GM21737 (cell line): ENCODE measurements at regions not wholly inside any gene's neighbourhood (a gene's known extent, or its start where the extent isn't known, plus 50 kb on each side); places are given as distances from the start of the nearest gene placed in this dataset.

Experiments
- ATAC-seq: cut with Tn5 transposase; IDR thresholded peaks from one replicate; pipeline ENCODE4 v1.9.1; 2021; ENCODE audit warnings: mild to moderate bottlenecking, moderate library complexity; ENCODE audit not compliant: unreplicated experiment

GRCh38 chr2:189364607-189365006, 76.7 kb upstream of the WDR75 start:
- ATAC-seq: no peak

GRCh38 chr2:189366349-189366748, 74.9 kb upstream of the WDR75 start:
- no peak for ATAC-seq

- ATAC-seq: no peak
Measured at GRCh38 chr2:189367343-189367742, 73.9 kb upstream of the WDR75 start.

- no peak for ATAC-seq
Measured at GRCh38 chr2:189369566-189369965, 71.7 kb upstream of the WDR75 start.

- ATAC-seq: no peak
Measured at GRCh38 chr2:189370719-189371118, 70.6 kb upstream of the WDR75 start.

GRCh38 chr2:189372688-189373257, 68.5 kb upstream of the WDR75 start:
- ATAC-seq: no peak

GRCh38 chr2:189374481-189374880, 66.8 kb upstream of the WDR75 start:
- no peak for ATAC-seq

GRCh38 chr2:189375842-189376241, 65.4 kb upstream of the WDR75 start:
- no peak for ATAC-seq

GRCh38 chr2:189379287-189379630, 62.0 kb upstream of the WDR75 start:
- no peak for ATAC-seq

GRCh38 chr2:189379731-189380261, 61.5 kb upstream of the WDR75 start:
- no peak for ATAC-seq

- no peak for ATAC-seq
Measured at GRCh38 chr2:189382668-189383067, 58.6 kb upstream of the WDR75 start.

GRCh38 chr2:189386741-189387140, 54.5 kb upstream of the WDR75 start:
- no peak for ATAC-seq

- no peak for ATAC-seq
Measured at GRCh38 chr2:189391201-189391600, 50.1 kb upstream of the WDR75 start.
